Spleen (tissue), 11 donors: ENCODE measurements at regions not wholly inside any gene's neighbourhood (a gene's known extent, or its start where the extent isn't known, plus 50 kb on each side); places are given as distances from the start of the nearest gene placed in this dataset.

Experiments used
- DNase-seq: peaks from one replicate; pipeline ENCODE4 v3.0.0-alpha.2; 2020
- H3K27ac ChIP-seq, 8 donors: fragments of 200-600 bp; sonication (generic) in 7 of 8; 1 replicate in 4 of 8; 2 replicates in 4 of 8; pipeline versions ENCODE4 v1.5.0 to v1.8.0; 2016 to 2021; ENCODE audit warnings: inconsistent platforms in 4 of 8, mild to moderate bottlenecking in 4 of 8, moderate library complexity in 1 of 8
- H3K27me3 ChIP-seq, 7 donors: fragments of 200-600 bp; sonication (generic) in 6 of 7; replicated peaks in 1 of 7; 1 replicate in 4 of 7; 2 replicates in 3 of 7; pipeline versions ENCODE4 v1.5.0 to v1.8.0; 2016 to 2021; ENCODE audit warnings: inconsistent platforms in 3 of 7, mild to moderate bottlenecking in 1 of 7
- H3K36me3 ChIP-seq, 6 donors: fragments of 200-600 bp; sonication (generic) in 5 of 6; 1 replicate in 4 of 6; 2 replicates in 2 of 6; pipeline versions ENCODE4 v1.5.0 to v1.8.0; 2016 to 2021; ENCODE audit warnings: inconsistent platforms in 2 of 6
- H3K4me1 ChIP-seq, 6 donors: fragments of 200-600 bp; sonication (generic) in 5 of 6; 1 replicate in 3 of 6; 2 replicates in 3 of 6; pipeline versions ENCODE4 v1.5.0 to v1.8.0; 2016 to 2021; ENCODE audit warnings: inconsistent platforms in 3 of 6
- H3K4me3 ChIP-seq, 8 donors: fragments of 200-600 bp; sonication (generic) in 7 of 8; 1 replicate in 4 of 8; 2 replicates in 4 of 8; pipeline versions ENCODE4 v1.5.0 to v1.8.0; 2016 to 2021; ENCODE audit warnings: inconsistent platforms in 4 of 8, mild to moderate bottlenecking in 4 of 8, moderate library complexity in 2 of 8
- H3K9me3 ChIP-seq, 8 donors: fragments of 200-600 bp; sonication (generic) in 7 of 8; 1 replicate in 4 of 8; 2 replicates in 4 of 8; pipeline versions ENCODE4 v1.5.0 to v1.8.0; 2016 to 2021; ENCODE audit warnings: inconsistent platforms in 4 of 8
- CTCF ChIP-seq, 11 experiments: fragments of 200-600 bp in 7 of 11; fragments of 450-650 bp in 4 of 11; sonication (generic) in 4 of 11; IDR thresholded peaks in 8 of 11; conservative IDR thresholded peaks in 3 of 11; 1 replicate in 7 of 11; 2 replicates in 4 of 11; pipeline versions ENCODE4 v1.4.0 to v1.8.0; 2016 to 2021; ENCODE audit warnings: antibody characterized with exemption in 11 of 11, inconsistent platforms in 4 of 11, mild to moderate bottlenecking in 1 of 11
- POLR2A ChIP-seq, 3 donors: fragments of 450-650 bp; IDR thresholded peaks; one replicate each; pipeline ENCODE4 v1.5.1; 2017; ENCODE audit warnings: antibody characterized with exemption in 3 of 3, mild to moderate bottlenecking in 1 of 3
- POLR2AphosphoS5 ChIP-seq, 3 donors: sonication (generic); formaldehyde crosslinking; IDR thresholded peaks; one replicate each; pipeline ENCODE4 v1.5.1; 2017; ENCODE audit warnings: antibody characterized with exemption in 3 of 3
- WGBS, 5 donors: extraction: QIAGEN DNeasy Blood & Tissue Kit in 3 of 5; methylation state at CpG; one replicate each; pipeline versions ENCODE4 v1.1.5 to v1.1.7; 2013 to 2018; 5-methylcytosine and 5-hydroxymethylcytosine counted together
- intact Hi-C: fragments of 100-400 bp; cut with DNase I; formaldehyde crosslinking; loops from one replicate; pipeline ENCODE4 v1.15.0; 2023; ENCODE audit warnings: low total_unique reads
- donor health status: healthy with polysubstance abuse.
- donor health status: DM: no; HTN: no; CAD: no; lungs with moderate emphysema.
- donor health status: DM: no; HTN: no; CAD: no.
- donor health status: Bipolar disorder and iron deficiency.
- donor health status: healthy.
- donor health status: DM: no; HTN: no; CAD: no.
- donor health status: DM: yes; HTN: yes; CAD: no.

- Histone ChIP-seq H3K4me1 (peaks cover 0 to 9% (median 2%) of the 10 kb centered on the region in 6 donors), H3K4me3 (no peak overlapping the region), H3K36me3 (no peaks in the 10 kb centered on the region), H3K27me3 (no peaks in the 10 kb centered on the region), H3K27ac (no peak overlapping the region), H3K9me3 (peaks cover under 1 to 25% (median 23%) of the 10 kb centered on the region in 8 donors)
- TF ChIP-seq CTCF (IDR thresholded peaks at IDR 0.05 in 8 of 11, conservative IDR thresholded peaks at IDR 0.05 in 3 of 11) (no peak), POLR2A (IDR thresholded peaks at IDR 0.05) (no peak), POLR2AphosphoS5 (IDR thresholded peaks at IDR 0.05) (no peak)
- DNase-seq, result no peak
- 86 to 91% (median 89%) methylated on average over 3 of the region's 3 CpGs for WGBS, 5 donors
- intact Hi-C loops, result no loop called here
These were observed 87.9 kb upstream of the KLF14 start for GRCh38 chr7:130821864-130822263.

- Histone ChIP-seq H3K4me1 (peaks cover 0 to 9% (median 2%) of the 10 kb centered on the region in 6 donors), H3K4me3 (no peak overlapping the region), H3K27ac (no peak overlapping the region), H3K9me3 (peaks cover 2 to 33% (median 31%) of the 10 kb centered on the region in 8 donors), H3K27me3 (no peaks in the 10 kb centered on the region), H3K36me3 (no peaks in the 10 kb centered on the region)
- no peak for TF ChIP-seq POLR2AphosphoS5 (IDR thresholded peaks at IDR 0.05)
- TF ChIP-seq CTCF (IDR thresholded peaks at IDR 0.05 in 8 of 11, conservative IDR thresholded peaks at IDR 0.05 in 3 of 11), result no peak
- TF ChIP-seq POLR2A (IDR thresholded peaks at IDR 0.05), result no peak
- no peak for DNase-seq
- WGBS, 5 donors, result 22 to 27% (median 24%) methylated on average over 2 of the region's 2 CpGs
- intact Hi-C loops, result no loop called here
These were observed 88.6 kb upstream of the KLF14 start for GRCh38 chr7:130822642-130823041.

- Histone ChIP-seq H3K4me1 (peaks cover 0 to 9% (median 2%) of the 10 kb centered on the region in 6 donors), H3K9me3 (peaks cover 2 to 37% (median 35%) of the 10 kb centered on the region in 8 donors), H3K27ac (no peak overlapping the region), H3K36me3 (no peaks in the 10 kb centered on the region), H3K4me3 (no peak overlapping the region), H3K27me3 (no peaks in the 10 kb centered on the region)
- DNase-seq, result no peak
- no peak for TF ChIP-seq POLR2A (IDR thresholded peaks at IDR 0.05)
- TF ChIP-seq POLR2AphosphoS5 (IDR thresholded peaks at IDR 0.05), result no peak
- TF ChIP-seq CTCF (IDR thresholded peaks at IDR 0.05 in 8 of 11, conservative IDR thresholded peaks at IDR 0.05 in 3 of 11), result no peak
- intact Hi-C loops, result no loop called here
- WGBS, 5 donors, result 73 to 93% (median 84%) methylated on average over 2 of the region's 2 CpGs
These were observed 89.1 kb upstream of the KLF14 start for GRCh38 chr7:130823060-130823459.

GRCh38 chr7:130825819-130826218 lies 91.8 kb upstream of the KLF14 start:
- intact Hi-C loops, result no loop called here
- no peak for DNase-seq
- no peak overlapping the region for H3K4me3 ChIP-seq
- H3K36me3 ChIP-seq, result no peaks in the 10 kb centered on the region
- no peak overlapping the region for H3K27ac ChIP-seq
- peaks cover 2 to 46% (median 40%) of the 10 kb centered on the region in 8 donors for H3K9me3 ChIP-seq
- TF ChIP-seq POLR2A (IDR thresholded peaks at IDR 0.05), result no peak
- no peaks in the 10 kb centered on the region for H3K27me3 ChIP-seq
- H3K4me1 ChIP-seq, result peaks cover 0 to 9% (median 2%) of the 10 kb centered on the region in 6 donors

GRCh38 chr7:130829415-130829814 lies 95.4 kb upstream of the KLF14 start:
- no peak overlapping the region for H3K4me3 ChIP-seq
- no peaks in the 10 kb centered on the region for H3K36me3 ChIP-seq
- peaks cover 0 to 3% (median 0%) of the 10 kb centered on the region in 6 donors for H3K4me1 ChIP-seq
- no peaks in the 10 kb centered on the region for H3K27me3 ChIP-seq
- TF ChIP-seq POLR2A (IDR thresholded peaks at IDR 0.05) (no peak), POLR2AphosphoS5 (IDR thresholded peaks at IDR 0.05) (no peak), CTCF (IDR thresholded peaks at IDR 0.05 in 8 of 11, conservative IDR thresholded peaks at IDR 0.05 in 3 of 11) (no peak)
- H3K27ac ChIP-seq, result no peak overlapping the region
- no peak for DNase-seq
- WGBS, 5 donors, result 65 to 89% (median 81%) methylated on average over 2 of the region's 2 CpGs; no CpG with 5 or more reads in 1 of the 5 donors
- intact Hi-C loops, result no loop called here
- H3K9me3 ChIP-seq, result peaks cover 2 to 45% (median 40%) of the 10 kb centered on the region in 8 donors
